IMR-90 (cell line): ENCODE measurements at regions not wholly inside any gene's neighbourhood (a gene's known extent, or its start where the extent isn't known, plus 50 kb on each side); places are given as distances from the start of the nearest gene placed in this dataset.

Experiments
- ATAC-seq: fragments of 200-7000 bp; cut with Tn5 transposase; 2 replicates; pipeline ENCODE4 v1.9.1; 2020; ENCODE audit warnings: low read depth, mild to moderate bottlenecking, moderate library complexity
- BruUV-seq: library from RNA; stranded (reverse); fragments of 400-500 nt; replicated peaks from 2 replicates; lab custom pipeline; 2021; lab: Mats Ljungman, UMichigan
- CTCF ChIA-PET: fragments of 300-600 bp; formaldehyde crosslinking; extraction: SDS; loops from one replicate; lab custom pipeline; 2021; ENCODE audit warnings: antibody characterized with exemption; lab: Yijun Ruan, JAX
- POLR2A ChIA-PET: fragments of 300-600 bp; sonication (Branson Sonifier 250); formaldehyde crosslinking; loops from one replicate; lab custom pipeline; 2022; ENCODE audit warnings: antibody characterized with exemption; ENCODE audit not compliant: unreplicated experiment; lab: Charles Lee
- DNase-seq: peaks from one replicate; pipeline ENCODE4 v3.0.0; 2013
- H2AFZ ChIP-seq: replicated peaks from 2 replicates; pipeline ENCODE3; 2013; ENCODE audit warnings: low read length, mild to moderate bottlenecking; ENCODE audit not compliant: poor library complexity
- H2AK5ac ChIP-seq: 2 replicates; pipeline ENCODE4 v1.6.1; 2013; ENCODE audit warnings: low read depth, low read length, inconsistent platforms
- H2AK9ac ChIP-seq: replicated peaks from 2 replicates; pipeline ENCODE3; 2013; ENCODE audit warnings: mild to moderate bottlenecking, low read depth, low read length, moderate library complexity; ENCODE audit not compliant: poor library complexity
- H2BK120ac ChIP-seq: 2 replicates; pipeline ENCODE4 v1.6.1; 2013; ENCODE audit warnings: low read depth, low read length, inconsistent platforms
- H2BK15ac ChIP-seq: 3 replicates; pipeline ENCODE4 v1.6.1; 2013; ENCODE audit warnings: low read depth, low read length, inconsistent platforms
- H2BK20ac ChIP-seq: 2 replicates; pipeline ENCODE4 v1.6.1; 2013; ENCODE audit warnings: low read depth, mild to moderate bottlenecking, inconsistent platforms, low read length, moderate library complexity
- H2BK5ac ChIP-seq: 2 replicates; pipeline ENCODE4 v1.6.1; 2013; ENCODE audit warnings: mild to moderate bottlenecking, low read depth, low read length, inconsistent platforms; ENCODE audit not compliant: poor library complexity, severe bottlenecking
- H3K14ac ChIP-seq: replicated peaks from 2 replicates; pipeline ENCODE4 v1.6.1; 2013; ENCODE audit warnings: low read depth, low read length, inconsistent platforms
- H3K18ac ChIP-seq: 2 replicates; pipeline ENCODE4 v1.6.1; 2013; ENCODE audit warnings: low read depth, low read length, control low read depth
- H3K23ac ChIP-seq: 2 replicates; pipeline ENCODE4 v1.6.1; 2013; ENCODE audit warnings: low read depth, low read length, inconsistent platforms
- H3K27ac ChIP-seq: 2 replicates; pipeline ENCODE4 v1.5.1; 2013; ENCODE audit warnings: mild to moderate bottlenecking, control low read depth, low read length; ENCODE audit not compliant: insufficient read depth
- H3K27me3 ChIP-seq: 2 replicates; pipeline ENCODE4 v1.6.1; 2013; ENCODE audit warnings: low read length; ENCODE audit not compliant: control insufficient read depth, insufficient read depth
- H3K36me3 ChIP-seq: 2 replicates; pipeline ENCODE4 v1.6.1; 2013; ENCODE audit warnings: low read length, mixed read lengths; ENCODE audit not compliant: control insufficient read depth, insufficient read depth
- H3K4ac ChIP-seq: 2 replicates; pipeline ENCODE4 v1.6.1; 2013; ENCODE audit warnings: low read depth, low read length, inconsistent platforms
- H3K4me1 ChIP-seq: 2 replicates; pipeline ENCODE4 v1.6.1; 2013; ENCODE audit warnings: low read length, mixed read lengths; ENCODE audit not compliant: control insufficient read depth, insufficient read depth
- H3K4me2 ChIP-seq: 2 replicates; pipeline ENCODE4 v1.6.1; 2013; ENCODE audit warnings: low read depth, mild to moderate bottlenecking, control low read depth, low read length, moderate library complexity
- H3K4me3 ChIP-seq: 2 replicates; pipeline ENCODE4 v1.5.1; 2013; ENCODE audit warnings: low read depth, mild to moderate bottlenecking, control low read depth, low read length, moderate library complexity; ENCODE audit not compliant: insufficient read depth
- H3K56ac ChIP-seq: 2 replicates; pipeline ENCODE4 v1.6.1; 2013; ENCODE audit warnings: low read length, inconsistent platforms; ENCODE audit not compliant: insufficient read depth; ENCODE audit errors: extremely low read depth
- H3K79me1 ChIP-seq, 2 experiments: 2 replicates each; pipeline ENCODE4 v1.6.1; 2013; ENCODE audit warnings: low read length in 2 of 2, inconsistent platforms in 1 of 2, low read depth in 1 of 2
- H3K9ac ChIP-seq: 2 replicates; pipeline ENCODE4 v1.6.1; 2013; ENCODE audit warnings: low read depth, low read length, control low read depth
- H3K9me1 ChIP-seq: 2 replicates; pipeline ENCODE4 v1.6.1; 2013; ENCODE audit warnings: low read length, inconsistent platforms; ENCODE audit not compliant: insufficient read depth
- H3K9me3 ChIP-seq: 2 replicates; pipeline ENCODE4 v1.6.1; 2013; ENCODE audit warnings: low read length; ENCODE audit not compliant: control insufficient read depth, insufficient read depth
- H4K20me1 ChIP-seq: 2 replicates; pipeline ENCODE4 v1.6.1; 2013; ENCODE audit warnings: low read length, inconsistent platforms; ENCODE audit not compliant: insufficient read depth
- H4K5ac ChIP-seq: 2 replicates; pipeline ENCODE4 v1.6.1; 2013; ENCODE audit warnings: mild to moderate bottlenecking, low read depth, low read length, control low read depth
- H4K8ac ChIP-seq, 2 experiments: 2 replicates each; pipeline ENCODE4 v1.6.1; 2013; ENCODE audit warnings: low read depth in 2 of 2, low read length in 2 of 2, control low read depth in 1 of 2, inconsistent platforms in 1 of 2
- H4K91ac ChIP-seq: 2 replicates; pipeline ENCODE4 v1.6.1; 2013; ENCODE audit warnings: low read depth, low read length, inconsistent platforms; ENCODE audit not compliant: insufficient read depth
- CEBPB ChIP-seq: IDR thresholded peaks from 2 replicates; pipeline ENCODE4 v1.6.1; 2012; ENCODE audit warnings: low read depth, low read length, improper control_type of control experiment
- CHD1 ChIP-seq: IDR thresholded peaks from 2 replicates; pipeline ENCODE4 v1.6.1; 2012; ENCODE audit warnings: low read depth, low read length, improper control_type of control experiment
- FOS ChIP-seq: fragments of 150-350 bp; IDR thresholded peaks from 2 replicates; pipeline ENCODE4 v1.6.1; 2016; ENCODE audit warnings: low read depth, low read length
- MAFK ChIP-seq: IDR thresholded peaks from 2 replicates; pipeline ENCODE4 v1.6.1; 2012; ENCODE audit warnings: low read depth, low read length, improper control_type of control experiment
- MAZ ChIP-seq: IDR thresholded peaks from 2 replicates; pipeline ENCODE4 v1.6.1; 2012; ENCODE audit warnings: low read depth, mild to moderate bottlenecking, low read length, improper control_type of control experiment, moderate library complexity, borderline replicate concordance
- MXI1 ChIP-seq: IDR thresholded peaks from 2 replicates; pipeline ENCODE4 v1.6.1; 2012; ENCODE audit warnings: low read depth, mild to moderate bottlenecking, low read length, moderate library complexity, borderline replicate concordance
- NFE2L2 ChIP-seq: fragments of 150-350 bp; IDR thresholded peaks from 2 replicates; pipeline ENCODE4 v1.6.1; 2016; ENCODE audit warnings: low read depth, mild to moderate bottlenecking, low read length
- POLR2A ChIP-seq: IDR thresholded peaks from 2 replicates; pipeline ENCODE4 v1.6.1; 2012; ENCODE audit warnings: mild to moderate bottlenecking, low read depth, low read length
- RAD21 ChIP-seq: IDR thresholded peaks from 2 replicates; pipeline ENCODE4 v1.6.1; 2012; ENCODE audit warnings: low read length, improper control_type of control experiment
- RCOR1 ChIP-seq: IDR thresholded peaks from 2 replicates; pipeline ENCODE4 v1.6.1; 2012; ENCODE audit warnings: mild to moderate bottlenecking, low read length, improper control_type of control experiment; ENCODE audit not compliant: insufficient replicate concordance
- RFX5 ChIP-seq: IDR thresholded peaks from 2 replicates; pipeline ENCODE4 v1.8.0; 2012; ENCODE audit warnings: low read depth, mild to moderate bottlenecking, low read length, moderate library complexity
- SMC3 ChIP-seq: fragments of 150-350 bp; IDR thresholded peaks from 2 replicates; pipeline ENCODE4 v1.6.1; 2016; ENCODE audit warnings: low read depth, mild to moderate bottlenecking, antibody characterized with exemption, low read length, moderate library complexity
- dilution Hi-C: fragments of 300-500 bp; cut with HindIII; formaldehyde crosslinking; loops from one replicate; pipeline ENCODE4 v1.14.3; 2018; ENCODE audit warnings: low sequenced_read_pairs; ENCODE audit not compliant: unreplicated experiment
- in situ Hi-C: fragments of 300-500 bp; cut with MboI; formaldehyde crosslinking; loops from 3 replicates; pipeline ENCODE4 v1.14.3; 2019; ENCODE audit warnings: low sequenced_read_pairs, inconsistent platforms, mixed read lengths
- intact Hi-C: fragments of 100-400 bp; cut with micrococcal nuclease; formaldehyde crosslinking; loops from 2 replicates; pipeline ENCODE4 v1.10.0; 2022
- TF ChIP-seq, protein P1 (sequence below): fragments of 150-350 bp; IDR thresholded peaks from 2 replicates; pipeline ENCODE4 v1.6.1; 2016; ENCODE audit warnings: low read depth, mild to moderate bottlenecking, low read length, moderate library complexity, borderline replicate concordance

GRCh38 chr18:42394238-42394637 lies 439.2 kb downstream of the PIK3C3 start:
- Histone ChIP-seq H2AFZ (no peak overlapping the region), H3K9me1 (no peaks in the 10 kb centered on the region), H3K23ac (no peak overlapping the region), H3K4me3 (no peak overlapping the region), H2AK5ac (no peak overlapping the region), H3K27ac (no peak overlapping the region), H4K91ac (no peak overlapping the region), H2BK5ac (no peak overlapping the region), H3K36me3 (no peaks in the 10 kb centered on the region), H2BK15ac (no peak overlapping the region), H3K56ac (no peak overlapping the region), H4K5ac (no peak overlapping the region), H3K4me2 (no peak overlapping the region), H2BK120ac (no peak overlapping the region), H3K4me1 (no peaks in the 10 kb centered on the region), H3K9me3 (peaks cover under 1% of the 10 kb centered on the region; the same call in 1 of the 2 replicates), H3K4ac (no peak overlapping the region), H2AK9ac (no peak overlapping the region), H2BK20ac (no peak overlapping the region), H4K8ac (no peak overlapping the region), H3K9ac (no peak overlapping the region), H3K79me1 (no peaks in the 10 kb centered on the region), H4K20me1 (no peaks in the 10 kb centered on the region), H3K14ac (no peak overlapping the region), H3K27me3 (no peaks in the 10 kb centered on the region), H3K18ac (no peak overlapping the region)
- dilution Hi-C loops = no loop called here
- in situ Hi-C loops = no loop called here
- POLR2A ChIA-PET = no interaction called here
- CTCF ChIA-PET = no interaction called here
- intact Hi-C loops = no loop called here
- TF ChIP-seq RAD21 (no peak), CEBPB (no peak), SMC3 (no peak), FOS (no peak), POLR2A (no peak), MXI1 (no peak), NFE2L2 (no peak), RCOR1 (no peak), CHD1 (no peak), RFX5 (no peak), MAFK (no peak), MAZ (no peak)
- TF ChIP-seq, protein P1, sequence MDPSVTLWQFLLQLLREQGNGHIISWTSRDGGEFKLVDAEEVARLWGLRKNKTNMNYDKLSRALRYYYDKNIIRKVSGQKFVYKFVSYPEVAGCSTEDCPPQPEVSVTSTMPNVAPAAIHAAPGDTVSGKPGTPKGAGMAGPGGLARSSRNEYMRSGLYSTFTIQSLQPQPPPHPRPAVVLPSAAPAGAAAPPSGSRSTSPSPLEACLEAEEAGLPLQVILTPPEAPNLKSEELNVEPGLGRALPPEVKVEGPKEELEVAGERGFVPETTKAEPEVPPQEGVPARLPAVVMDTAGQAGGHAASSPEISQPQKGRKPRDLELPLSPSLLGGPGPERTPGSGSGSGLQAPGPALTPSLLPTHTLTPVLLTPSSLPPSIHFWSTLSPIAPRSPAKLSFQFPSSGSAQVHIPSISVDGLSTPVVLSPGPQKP = no peak
- DNase-seq = no peak
- no TSS peak for BruUV-seq
- no peak for ATAC-seq
